AG09319 (cell line): ENCODE measurements at regions not wholly inside any gene's neighbourhood (a gene's known extent, or its start where the extent isn't known, plus 50 kb on each side); places are given as distances from the start of the nearest gene placed in this dataset.
A peak's percentile ranks its signal among the peaks of the same experiment; 100 is the strongest.
"Not testable (repeated sequence)": the region's sequence is repeated elsewhere in the genome, so short reads cannot be mapped to it uniquely, and the experiment has no call there.

ENCODE experiments used
- DNase-seq: peaks from one replicate; pipeline ENCODE4 v3.0.0-alpha.2; 2010; ENCODE audit warnings: low read depth; ENCODE audit errors: extremely low read depth
- TF ChIP-seq, protein P1 (sequence below): IDR thresholded peaks from 2 replicates; pipeline ENCODE4 v1.5.1; 2011; ENCODE audit warnings: low read depth, mild to moderate bottlenecking, inconsistent platforms, low read length, moderate library complexity

GRCh38 chr14:35963209-35963608, 137.1 kb downstream of the BRMS1L start:
- TF ChIP-seq, protein P1, sequence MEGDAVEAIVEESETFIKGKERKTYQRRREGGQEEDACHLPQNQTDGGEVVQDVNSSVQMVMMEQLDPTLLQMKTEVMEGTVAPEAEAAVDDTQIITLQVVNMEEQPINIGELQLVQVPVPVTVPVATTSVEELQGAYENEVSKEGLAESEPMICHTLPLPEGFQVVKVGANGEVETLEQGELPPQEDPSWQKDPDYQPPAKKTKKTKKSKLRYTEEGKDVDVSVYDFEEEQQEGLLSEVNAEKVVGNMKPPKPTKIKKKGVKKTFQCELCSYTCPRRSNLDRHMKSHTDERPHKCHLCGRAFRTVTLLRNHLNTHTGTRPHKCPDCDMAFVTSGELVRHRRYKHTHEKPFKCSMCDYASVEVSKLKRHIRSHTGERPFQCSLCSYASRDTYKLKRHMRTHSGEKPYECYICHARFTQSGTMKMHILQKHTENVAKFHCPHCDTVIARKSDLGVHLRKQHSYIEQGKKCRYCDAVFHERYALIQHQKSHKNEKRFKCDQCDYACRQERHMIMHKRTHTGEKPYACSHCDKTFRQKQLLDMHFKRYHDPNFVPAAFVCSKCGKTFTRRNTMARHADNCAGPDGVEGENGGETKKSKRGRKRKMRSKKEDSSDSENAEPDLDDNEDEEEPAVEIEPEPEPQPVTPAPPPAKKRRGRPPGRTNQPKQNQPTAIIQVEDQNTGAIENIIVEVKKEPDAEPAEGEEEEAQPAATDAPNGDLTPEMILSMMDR: peak; percentile 10
- DNase-seq: no peak

DNA sequence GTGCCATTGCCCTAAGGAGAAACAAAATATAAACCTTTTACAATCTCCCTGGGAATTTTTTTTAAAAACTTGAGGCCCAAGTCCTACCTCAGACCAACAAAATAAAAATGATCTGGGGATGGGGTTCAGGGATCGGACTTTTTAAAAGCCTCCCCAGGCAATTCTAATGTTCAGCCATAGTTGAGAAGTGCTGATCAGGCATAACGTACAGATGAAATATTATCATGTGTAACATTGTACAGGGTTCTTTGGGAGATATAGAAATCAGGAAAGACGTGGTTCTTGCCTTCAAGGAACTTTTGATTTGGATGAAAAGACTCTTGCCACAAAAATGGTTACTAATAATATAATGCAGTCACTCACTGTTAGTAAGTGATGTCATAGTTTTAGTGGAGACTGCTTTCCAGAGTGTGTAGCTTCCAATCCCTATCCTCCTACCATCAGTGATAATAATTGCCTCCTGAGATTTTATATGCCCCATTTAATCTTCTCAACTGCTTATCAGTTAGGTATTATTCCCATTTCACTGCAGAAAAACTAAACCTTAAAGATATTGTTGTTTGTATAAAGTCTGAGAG, 135.6 kb downstream of the BRMS1L start:
- TF ChIP-seq, protein P1: no peak
- DNase-seq: no peak

- TF ChIP-seq, protein P1: no peak
- DNase-seq: no peak
These were observed 133.7 kb downstream of the BRMS1L start for GRCh38 chr14:35959835-35960234.

DNA sequence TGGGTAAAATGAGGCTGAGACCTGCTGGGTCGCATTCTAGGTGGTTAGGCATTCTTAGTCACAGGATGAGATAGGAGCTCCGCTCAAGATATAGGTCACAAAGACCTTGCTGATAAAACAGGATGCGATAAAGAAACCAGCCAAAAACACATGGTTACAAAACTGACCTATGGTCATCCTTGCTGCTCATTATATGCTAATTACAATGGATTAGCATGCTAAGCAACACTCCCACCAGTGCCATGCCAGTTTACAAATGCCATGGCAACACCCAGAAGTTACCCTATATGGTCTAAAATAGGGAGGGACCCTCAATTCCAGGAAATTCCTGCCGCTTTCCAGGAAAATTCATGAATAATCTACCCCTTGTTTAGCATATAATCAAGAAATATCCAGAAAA, 132.4 kb downstream of the BRMS1L start:
- DNase-seq: no peak
- TF ChIP-seq, protein P1: no peak

GRCh38 chr14:35956376-35957085, 130.4 kb downstream of the BRMS1L start:
- DNase-seq: no peak
- TF ChIP-seq, protein P1: no peak

DNA sequence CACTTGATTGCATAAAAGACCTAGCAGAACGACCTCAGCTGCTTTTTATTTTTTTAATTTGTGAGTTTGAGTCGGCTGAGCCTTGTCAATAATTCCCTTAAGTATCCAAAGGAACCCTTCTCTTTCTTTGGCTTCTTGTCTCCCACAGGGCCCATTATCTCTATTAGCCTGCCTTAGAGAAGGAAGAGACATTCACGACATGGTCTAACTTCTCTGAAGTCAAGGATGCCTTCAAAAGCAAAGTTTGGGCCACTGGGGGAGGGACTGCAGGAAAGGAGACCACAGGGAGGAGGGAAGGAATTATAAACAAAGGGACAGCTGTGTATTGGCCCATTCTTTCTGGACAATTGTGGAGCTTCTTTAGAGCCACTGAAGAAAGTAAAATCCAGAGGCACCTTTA, 126.4 kb downstream of the BRMS1L start:
- TF ChIP-seq, protein P1: no peak
- DNase-seq: no peak

GRCh38 chr14:35949920-35950513, 123.9 kb downstream of the BRMS1L start:
- TF ChIP-seq, protein P1: no peak
- no peak for DNase-seq

DNA sequence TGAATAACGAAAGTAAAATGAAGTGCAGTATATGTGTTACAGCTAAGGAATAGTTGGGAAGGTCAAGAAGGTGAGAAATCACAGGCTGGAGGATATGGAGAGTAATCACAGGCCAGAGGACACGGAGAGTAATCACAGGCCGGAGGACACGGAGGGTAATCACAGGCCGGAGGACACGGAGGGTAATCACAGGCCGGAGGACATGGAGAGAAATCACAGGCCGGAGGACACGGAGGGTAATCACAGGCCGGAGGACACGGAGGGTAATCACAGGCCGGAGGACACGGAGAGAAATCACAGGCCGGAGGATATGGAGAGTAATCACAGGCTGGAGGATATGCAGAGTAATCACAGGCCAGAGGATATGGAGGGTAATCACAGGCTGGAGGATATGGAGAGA, 121.8 kb downstream of the BRMS1L start:
- DNase-seq: not testable (repeated sequence)
